Spleen (tissue), 7 donors: ENCODE measurements at regions not wholly inside any gene's neighbourhood (a gene's known extent, or its start where the extent isn't known, plus 50 kb on each side); places are given as distances from the start of the nearest gene placed in this dataset.

Experiments
- CTCF ChIP-seq, 11 experiments: fragments of 200-600 bp in 7 of 11; fragments of 450-650 bp in 4 of 11; sonication (generic) in 4 of 11; IDR thresholded peaks in 8 of 11; conservative IDR thresholded peaks in 3 of 11; 1 replicate in 7 of 11; 2 replicates in 4 of 11; pipeline versions ENCODE4 v1.4.0 to v1.8.0; 2016 to 2021; ENCODE audit warnings: antibody characterized with exemption in 11 of 11, inconsistent platforms in 4 of 11, mild to moderate bottlenecking in 1 of 11
- POLR2A ChIP-seq, 3 donors: fragments of 450-650 bp; IDR thresholded peaks; one replicate each; pipeline ENCODE4 v1.5.1; 2017; ENCODE audit warnings: antibody characterized with exemption in 3 of 3, mild to moderate bottlenecking in 1 of 3
- POLR2AphosphoS5 ChIP-seq, 3 donors: sonication (generic); formaldehyde crosslinking; IDR thresholded peaks; one replicate each; pipeline ENCODE4 v1.5.1; 2017; ENCODE audit warnings: antibody characterized with exemption in 3 of 3
- donor health status: DM: no; HTN: no; CAD: no; lungs with moderate emphysema.
- donor health status: DM: no; HTN: no; CAD: no.
- donor health status: DM: no; HTN: no; CAD: no.

- TF ChIP-seq CTCF (IDR thresholded peaks at IDR 0.05 in 8 of 11, conservative IDR thresholded peaks at IDR 0.05 in 3 of 11) (no peak), POLR2AphosphoS5 (IDR thresholded peaks at IDR 0.05) (no peak), POLR2A (IDR thresholded peaks at IDR 0.05) (no peak)
These were observed 196.8 kb upstream of the CYRIA start for GRCh38 chr2:16862471-16862870.
